ENCODE measurements at regions not wholly inside any gene's neighbourhood (a gene's known extent, or its start where the extent isn't known, plus 50 kb on each side); places are given as distances from the start of the nearest gene placed in this dataset.
A peak's percentile ranks its signal among the peaks of the same experiment; 100 is the strongest.

GRCh38 chr14:97177016-97177415, 379.8 kb downstream of the VRK1 start:
- intact Hi-C loops (cut with micrococcal nuclease; ENCODE audit: unreplicated experiment) = no loop called here
- Histone ChIP-seq H4K20me1 (ENCODE audit: insufficient read depth, low read length) (no peaks in the 10 kb centered on the region), H3K79me2 (ENCODE audit: insufficient read depth, low read length) (no peaks in the 10 kb centered on the region), H2AFZ (ENCODE audit: low read length) (no peak overlapping the region), H3K4me1 (ENCODE audit: insufficient read depth, low read length) (no peaks in the 10 kb centered on the region), H3K27me3 (ENCODE audit: control insufficient read depth in 1 of 2, insufficient read depth in 2 of 2, low read length in 2 of 2) (peaks cover 0 to 4% of the 10 kb centered on the region in 2 experiments; a peak in 1 of 5 replicates), H3K9me3 (ENCODE audit: low read length) (peaks cover 9% of the 10 kb centered on the region), H3K4me3 (replicated peaks in 1 of 3; ENCODE audit: insufficient read depth in 1 of 3, low read depth in 2 of 3, low read length in 3 of 3) (no peak overlapping the region), H3K36me3 (replicated peaks in 1 of 2; ENCODE audit: control insufficient read depth in 1 of 2, insufficient read depth in 2 of 2, low read length in 2 of 2) (no peaks in the 10 kb centered on the region), H3K4me2 (ENCODE audit: low read depth, low read length) (no peak overlapping the region), H3K9ac (ENCODE audit: insufficient read depth, low read depth, low read length) (no peak overlapping the region), H3K27ac (ENCODE audit: extremely low read length, insufficient read depth, low read length) (no peak overlapping the region)
- in situ Hi-C loops (cut with HindIII; ENCODE audit: extremely low pct_ligation_motif_present, low pct_unique_long_range_greater_than_20kb) = no loop called here
- ChIA-PET CTCF (ENCODE audit: low intra/inter-chr PET ratio, low total read pairs) (no interaction called here), POLR2A (no interaction called here)
- TF ChIP-seq RFXAP (CRISPR knock-in tag; IDR thresholded peaks at IDR 0.05; ENCODE audit: borderline replicate concordance) (no peak), SMC3 (IDR thresholded peaks at IDR 0.05; ENCODE audit: low read length) (peak; percentile 57), PBX3 (CRISPR knock-in tag; IDR thresholded peaks at IDR 0.05; ENCODE audit: borderline replicate concordance) (no peak), SOX5 (CRISPR knock-in tag; IDR thresholded peaks at IDR 0.05; ENCODE audit: borderline replicate concordance) (no peak), STAG1 (CRISPR knock-in tag; IDR thresholded peaks at IDR 0.05) (peak; percentile 47; the same call in 1 of the 2 replicates), IKZF4 (CRISPR knock-in tag; IDR thresholded peaks at IDR 0.05; ENCODE audit: borderline replicate concordance, low read depth, not compliant biosample characterization) (no peak), PREB (CRISPR knock-in tag; IDR thresholded peaks at IDR 0.05) (no peak), NFKBIZ (CRISPR knock-in tag; IDR thresholded peaks at IDR 0.05) (no peak), CTCF (CRISPR knock-in tag; IDR thresholded peaks at IDR 0.05) (peak; percentile 47), ZNF598 (CRISPR knock-in tag; IDR thresholded peaks at IDR 0.05; ENCODE audit: borderline replicate concordance) (no peak), SOX13 (IDR thresholded peaks at IDR 0.05) (no peak), SOX13 (CRISPR knock-in tag; conservative IDR thresholded peaks at IDR 0.05 in 1 of 2, IDR thresholded peaks at IDR 0.05 in 1 of 2) (no peak)
- DNase-seq (ENCODE audit: low spot score) (peak; percentile 18), FAIRE-seq (no peak), ATAC-seq (peak; percentile 67)
- BruUV-seq (replicated peaks) = no TSS peak
- 8% methylated on average over 4 of the region's 6 CpGs for WGBS (ENCODE audit: low lambda C conversion rate)

Measured in HepG2 (cell line).